ENCODE measurements at regions not wholly inside any gene's neighbourhood (a gene's known extent, or its start where the extent isn't known, plus 50 kb on each side); places are given as distances from the start of the nearest gene placed in this dataset.
A peak's percentile ranks its signal among the peaks of the same experiment; 100 is the strongest.

- DNase-seq = no peak
Observed at GRCh38 chr20:24165301-24166122, 176.9 kb upstream of the GGTLC1 start.

DNA sequence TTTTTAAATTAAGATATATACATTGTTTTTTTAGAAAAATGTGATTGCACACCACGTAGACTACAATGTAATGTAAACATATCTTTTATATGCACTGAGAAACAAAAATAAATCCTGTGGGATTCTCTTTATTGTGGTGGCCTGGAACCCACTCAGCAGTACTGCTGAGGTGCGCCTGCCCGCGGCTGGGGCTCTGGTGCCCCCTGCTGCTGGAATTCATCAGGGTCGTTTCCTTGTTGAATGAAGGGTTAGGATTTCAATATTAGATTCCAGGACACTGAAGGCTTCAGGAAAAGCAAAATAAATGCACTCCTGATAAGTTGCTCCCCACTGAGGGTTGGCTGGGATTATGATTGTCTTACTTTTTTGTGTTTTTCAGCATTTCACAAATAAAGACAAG lies 175.8 kb upstream of the GGTLC1 start:
- no peak for DNase-seq

DNA sequence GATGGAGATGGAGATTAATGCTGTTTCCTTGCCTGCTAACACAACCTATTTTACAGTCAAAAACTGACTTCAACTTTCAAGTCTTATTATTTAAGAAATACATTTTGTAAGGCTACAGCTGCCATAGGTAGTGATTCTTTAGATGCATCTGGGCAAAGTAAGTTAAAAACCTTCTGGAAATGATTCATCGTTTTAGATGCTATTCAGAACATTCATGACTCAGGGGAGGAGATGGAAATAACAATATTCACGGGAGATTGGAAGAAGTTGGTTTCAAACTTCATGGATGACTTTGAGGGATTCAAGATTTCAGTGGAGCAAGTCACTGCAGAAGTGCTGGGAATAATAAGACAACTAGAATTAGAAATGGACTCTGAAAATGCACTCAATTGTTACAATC lies 174.9 kb upstream of the GGTLC1 start:
- no peak for DNase-seq

DNA sequence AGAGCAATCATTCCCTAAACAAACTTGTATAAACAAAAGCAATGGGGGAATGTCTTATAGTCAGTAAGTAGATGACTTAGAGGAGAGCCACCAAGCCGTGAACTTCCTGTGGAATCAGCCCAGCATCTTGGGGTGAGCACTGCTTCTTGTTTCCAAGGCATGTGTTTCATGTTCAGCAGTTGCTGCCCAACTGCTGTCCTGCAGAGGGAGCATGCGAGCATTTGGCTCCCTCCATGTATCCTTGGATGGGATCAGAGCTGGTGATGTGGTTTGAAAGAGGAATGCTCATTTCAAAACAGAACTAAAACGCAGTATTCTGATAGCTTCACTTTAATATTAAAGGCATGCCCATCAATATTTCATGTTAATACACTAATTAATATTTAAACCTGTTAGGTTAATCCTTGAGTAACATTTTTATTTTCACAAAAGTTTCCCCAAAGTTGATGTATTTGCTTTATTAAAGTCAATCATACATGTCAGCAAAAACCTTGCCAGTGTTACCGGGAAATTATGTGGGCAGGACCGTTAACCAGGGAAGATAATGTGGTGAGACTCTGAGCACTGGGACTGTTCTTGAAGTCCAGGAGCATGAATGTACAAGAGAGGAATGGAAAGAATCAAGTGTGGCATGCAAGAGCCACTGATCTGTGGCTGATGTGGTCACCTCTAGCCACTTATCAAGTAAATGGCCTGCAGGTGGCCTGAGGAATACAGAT lies 172.1 kb upstream of the GGTLC1 start:
- DNase-seq = peak; percentile 41

DNA sequence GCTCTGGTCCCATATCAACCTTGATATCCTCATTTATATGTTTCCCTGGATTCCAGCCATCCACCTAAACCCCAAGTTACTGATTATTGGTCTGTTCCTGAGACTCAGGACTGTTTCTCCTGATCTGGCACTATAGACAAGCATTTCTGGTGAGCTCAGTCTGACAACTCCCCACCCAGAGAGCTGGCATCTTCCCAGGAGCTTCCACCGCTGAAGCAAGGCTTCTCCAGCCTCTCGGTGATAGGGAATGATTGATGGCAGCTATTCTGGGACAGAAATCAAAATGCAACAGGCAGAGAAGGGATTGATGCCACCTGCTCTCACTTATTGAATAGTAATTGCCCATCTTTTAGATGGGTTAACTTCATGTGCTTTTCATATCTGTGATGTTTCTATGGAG lies 169.7 kb upstream of the GGTLC1 start:
- no peak for DNase-seq

- DNase-seq = no peak
Observed at GRCh38 chr20:24157213-24157612, 168.6 kb upstream of the GGTLC1 start.

GRCh38 chr20:24153101-24154040 lies 164.8 kb upstream of the GGTLC1 start:
- DNase-seq = no peak

DNA sequence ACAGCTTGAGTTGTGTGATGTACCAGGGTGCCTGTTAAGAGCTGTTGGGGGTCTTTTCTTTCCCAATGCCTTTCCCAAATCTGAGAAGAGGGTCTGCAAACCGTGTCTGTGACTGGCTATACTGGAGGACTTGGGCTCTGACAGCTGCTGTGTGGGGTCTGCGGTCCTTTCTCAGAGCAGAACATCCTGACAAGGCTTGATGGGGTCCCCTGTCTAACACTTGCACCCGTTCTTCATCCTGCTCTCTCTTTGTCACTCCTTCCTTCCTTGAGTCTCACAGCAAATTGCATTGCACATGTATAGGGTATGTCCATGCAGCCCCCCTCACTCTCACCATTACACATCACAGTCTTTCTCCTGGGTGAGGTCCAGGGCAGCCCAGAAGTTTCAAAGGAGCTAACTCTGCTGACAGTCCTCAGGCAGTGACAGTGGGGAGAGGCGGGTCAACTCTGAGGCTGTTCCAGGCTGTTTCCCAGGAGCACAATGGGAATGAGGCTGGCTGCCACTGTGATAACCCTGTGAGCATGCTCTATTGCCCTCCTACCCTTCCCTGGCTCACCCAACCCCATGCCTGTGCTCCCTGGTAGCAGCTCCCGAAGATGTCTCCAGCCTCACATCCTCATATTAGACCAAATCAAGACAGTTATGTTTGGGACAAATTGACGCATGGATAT lies 163.2 kb upstream of the GGTLC1 start:
- DNase-seq = no peak

GRCh38 chr20:24150406-24150805 lies 161.8 kb upstream of the GGTLC1 start:
- DNase-seq = no peak

GRCh38 chr20:24149881-24150307 lies 161.3 kb upstream of the GGTLC1 start:
- no peak for DNase-seq

DNA sequence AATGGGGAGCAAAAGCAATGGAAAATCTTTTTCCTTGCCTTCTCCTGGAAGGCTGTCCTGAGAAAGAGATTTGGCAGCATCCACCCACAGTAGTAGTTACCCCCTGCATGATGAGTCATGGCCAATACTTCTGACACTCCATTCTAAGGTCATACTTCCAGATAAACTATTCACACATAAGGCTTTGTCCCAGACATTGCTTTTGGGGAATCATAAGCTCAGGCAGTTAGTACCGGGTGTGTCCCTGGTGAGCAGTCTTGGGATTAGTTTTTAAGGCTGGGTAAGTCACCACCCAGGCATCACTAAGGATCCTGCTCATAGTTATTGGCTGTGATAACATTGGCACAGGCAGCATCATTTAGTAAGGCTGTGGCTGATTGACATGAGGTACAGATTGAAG lies 160.6 kb upstream of the GGTLC1 start:
- DNase-seq = no peak

GRCh38 chr20:24148372-24148771 lies 159.8 kb upstream of the GGTLC1 start:
- no peak for DNase-seq

DNA sequence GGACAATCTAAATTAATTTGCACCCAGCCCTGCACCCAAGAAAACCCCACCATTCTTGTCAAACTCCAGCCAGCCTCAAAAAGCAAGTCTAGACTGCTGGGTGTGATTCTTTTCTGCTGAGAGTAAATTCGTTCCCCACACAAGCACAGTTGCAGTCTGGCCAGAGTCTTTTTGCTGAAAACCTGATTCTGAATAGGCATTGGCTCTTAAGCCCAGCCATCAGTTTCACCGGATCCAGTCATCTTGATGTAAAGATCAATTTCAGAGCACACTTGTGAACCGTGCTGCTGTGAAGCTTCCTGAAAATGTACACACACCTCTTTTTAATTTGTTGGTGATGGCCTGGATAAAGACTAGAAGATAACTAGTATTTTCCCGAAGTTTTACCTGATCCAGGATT lies 159.4 kb upstream of the GGTLC1 start:
- no peak for DNase-seq

- no peak for DNase-seq
Observed at GRCh38 chr20:24147479-24147878, 158.9 kb upstream of the GGTLC1 start.

GRCh38 chr20:24146231-24146634 lies 157.7 kb upstream of the GGTLC1 start:
- DNase-seq = no peak

DNA sequence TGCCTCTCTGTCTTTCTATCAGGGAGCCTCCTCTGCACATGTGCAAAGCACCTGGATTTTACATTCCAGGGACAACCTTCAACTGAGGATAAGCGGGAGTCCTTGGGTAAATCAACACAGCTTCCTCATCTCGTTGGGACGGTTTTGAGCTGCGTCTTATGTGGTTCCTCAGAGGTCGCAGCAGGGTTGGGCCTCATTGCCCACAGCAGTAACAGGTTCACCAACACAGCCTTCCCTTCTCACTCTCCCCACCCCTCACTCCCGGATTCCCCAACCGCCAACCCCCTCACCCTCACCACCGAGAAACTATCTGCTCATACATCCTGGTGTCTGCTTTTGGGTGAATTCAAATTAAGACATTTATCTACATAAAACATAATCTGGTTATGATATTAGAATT lies 155.8 kb upstream of the GGTLC1 start:
- DNase-seq = no peak

DNA sequence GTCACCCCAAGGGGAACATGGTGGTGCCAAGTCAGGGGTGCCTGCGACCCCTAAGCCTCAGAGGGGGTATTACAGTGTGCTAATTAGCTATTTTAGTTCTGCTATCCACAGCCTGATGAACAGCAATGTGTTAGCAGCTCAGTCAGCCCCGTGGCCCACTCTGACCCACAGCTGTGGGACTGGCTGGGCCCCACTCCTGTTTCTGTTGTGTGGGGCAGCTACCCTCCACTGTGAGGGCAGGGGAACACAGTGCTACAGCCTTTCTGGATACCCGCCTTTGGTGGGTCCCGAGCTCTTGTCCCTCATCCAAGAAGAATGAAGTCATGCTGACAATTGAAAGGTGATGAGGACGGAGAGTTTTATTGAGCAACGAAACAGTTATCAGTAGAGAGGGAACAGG lies 152.5 kb upstream of the GGTLC1 start:
- no peak for DNase-seq

- DNase-seq = no peak
Observed at GRCh38 chr20:24139846-24140245, 151.3 kb upstream of the GGTLC1 start.

DNA sequence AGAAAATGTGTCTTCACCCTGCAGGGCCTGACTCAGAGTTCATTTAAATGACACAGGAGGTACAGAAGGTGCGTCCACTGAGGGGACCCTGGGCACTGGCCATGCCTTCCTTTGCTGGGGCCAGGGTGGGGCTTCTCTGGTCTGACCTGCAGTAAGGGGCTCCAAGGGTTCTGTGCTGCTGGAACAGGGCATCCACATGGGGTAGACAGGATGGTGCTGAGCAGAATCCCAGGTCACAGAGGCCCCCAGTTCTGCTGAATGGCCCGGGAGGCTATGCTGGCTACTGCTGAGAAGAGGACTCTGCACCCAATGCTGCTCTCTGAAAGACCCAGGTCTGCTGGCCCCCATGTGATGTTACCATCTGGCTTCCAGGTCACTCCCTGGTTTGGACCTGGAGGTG lies 150.4 kb upstream of the GGTLC1 start:
- DNase-seq = no peak

GRCh38 chr20:24138196-24138857 lies 149.7 kb upstream of the GGTLC1 start:
- no peak for DNase-seq

- no peak for DNase-seq
Observed at GRCh38 chr20:24136659-24137246, 148.2 kb upstream of the GGTLC1 start.

- no peak for DNase-seq
Observed at GRCh38 chr20:24135781-24136180, 147.2 kb upstream of the GGTLC1 start.

Data from GDM1 (cell line).